ENCODE measurements at regions not wholly inside any gene's neighbourhood (a gene's known extent, or its start where the extent isn't known, plus 50 kb on each side); places are given as distances from the start of the nearest gene placed in this dataset.
"Not testable (repeated sequence)": the region's sequence is repeated elsewhere in the genome, so short reads cannot be mapped to it uniquely, and the experiment has no call there.

DNA sequence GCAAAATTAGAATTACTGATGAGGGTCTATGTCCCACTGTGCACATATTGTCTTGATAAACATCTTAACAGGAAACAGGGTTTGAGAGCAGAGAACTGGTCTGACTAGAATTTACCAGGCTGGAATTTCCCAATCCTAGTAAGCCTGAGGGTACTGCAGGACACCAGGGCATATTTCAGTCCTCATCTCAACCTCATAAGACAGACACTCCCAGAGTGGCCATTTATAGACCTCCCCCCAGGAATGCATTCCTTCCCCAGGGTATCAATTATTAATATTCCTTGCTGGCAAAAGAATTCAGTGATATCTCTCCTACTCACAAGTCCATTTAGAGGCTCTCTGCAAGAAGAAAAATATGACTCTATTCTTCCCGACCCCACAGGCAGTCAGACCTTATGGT lies 325.1 kb upstream of the KLF3 start:
- not testable (repeated sequence) for H3K27ac Mint-ChIP-seq (ENCODE audit: low read depth); ATAC-seq (replicated peaks; ENCODE audit: extremely low read depth, poor library complexity, severe bottlenecking); H3K36me3 Mint-ChIP-seq (ENCODE audit: insufficient read depth); H3K4me3 Mint-ChIP-seq; H3K27me3 Mint-ChIP-seq; DNase-seq (ENCODE audit: low spot score in 2 of 2)
- peaks cover 16% of the 10 kb centered on the region for H3K9me3 Mint-ChIP-seq
- H3K4me1 Mint-ChIP-seq = peaks cover 13% of the 10 kb centered on the region

DNA sequence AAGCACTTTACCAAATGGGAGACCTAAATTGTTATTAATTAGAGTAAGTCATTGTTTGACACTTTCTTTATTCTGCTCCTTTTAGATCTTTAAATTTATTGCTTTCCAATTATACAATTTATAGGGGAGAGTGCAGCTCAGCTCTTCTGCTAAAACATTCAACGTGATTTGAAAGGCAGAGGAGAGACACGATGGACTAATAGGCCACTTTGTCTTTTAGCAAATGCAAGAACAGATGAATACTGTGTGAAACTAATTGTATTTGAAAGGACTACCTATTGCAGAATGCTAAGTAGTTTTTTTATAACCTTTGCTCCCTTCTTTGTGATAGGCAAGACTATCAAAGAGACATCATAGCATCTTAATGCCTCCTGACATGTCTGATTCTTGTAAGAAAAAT lies 320.4 kb upstream of the KLF3 start:
- peaks cover 21% of the 10 kb centered on the region for H3K9me3 Mint-ChIP-seq
- no peak for DNase-seq (ENCODE audit: low spot score in 2 of 2)

DNA sequence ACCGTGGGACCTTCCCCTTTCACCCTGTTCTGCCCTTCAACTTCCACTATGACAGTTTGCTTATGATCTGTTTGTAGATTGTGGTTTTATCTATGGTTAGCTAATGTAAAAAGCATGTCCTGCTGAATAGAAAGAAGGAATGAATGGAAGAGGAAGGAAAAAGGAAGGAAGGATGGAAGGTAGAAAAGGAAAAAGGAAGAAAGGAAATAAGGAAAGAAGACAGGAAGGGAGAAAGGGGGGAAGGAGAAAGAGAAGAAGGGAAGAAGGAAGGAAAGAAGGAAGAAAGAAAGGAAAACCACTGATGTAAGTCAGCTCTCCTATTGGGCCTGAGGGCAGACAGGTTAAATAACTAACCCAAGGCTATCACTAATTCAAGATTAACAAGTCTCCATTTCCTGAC lies 319.1 kb upstream of the KLF3 start:
- DNase-seq (ENCODE audit: low spot score in 2 of 2) (no peak), ATAC-seq (replicated peaks; ENCODE audit: extremely low read depth, poor library complexity, severe bottlenecking) (no peak)
- no peaks in the 10 kb centered on the region for H3K27me3 Mint-ChIP-seq
- H3K27ac Mint-ChIP-seq (ENCODE audit: low read depth) = no peak overlapping the region
- H3K36me3 Mint-ChIP-seq (ENCODE audit: insufficient read depth) = no peaks in the 10 kb centered on the region
- H3K4me1 Mint-ChIP-seq = peaks cover 5% of the 10 kb centered on the region
- H3K4me3 Mint-ChIP-seq = no peak overlapping the region
- peaks cover 15% of the 10 kb centered on the region for H3K9me3 Mint-ChIP-seq

More for the DNA sequence above, 320.4 kb upstream of the KLF3 start:
- peaks cover 5% of the 10 kb centered on the region for H3K4me1 Mint-ChIP-seq
- no peaks in the 10 kb centered on the region for H3K27me3 Mint-ChIP-seq
- ATAC-seq (replicated peaks; ENCODE audit: extremely low read depth, poor library complexity, severe bottlenecking) = no peak
- no peak overlapping the region for H3K4me3 Mint-ChIP-seq
- no peak overlapping the region for H3K27ac Mint-ChIP-seq (ENCODE audit: low read depth)
- H3K36me3 Mint-ChIP-seq (ENCODE audit: insufficient read depth) = peaks cover 3% of the 10 kb centered on the region

DNA sequence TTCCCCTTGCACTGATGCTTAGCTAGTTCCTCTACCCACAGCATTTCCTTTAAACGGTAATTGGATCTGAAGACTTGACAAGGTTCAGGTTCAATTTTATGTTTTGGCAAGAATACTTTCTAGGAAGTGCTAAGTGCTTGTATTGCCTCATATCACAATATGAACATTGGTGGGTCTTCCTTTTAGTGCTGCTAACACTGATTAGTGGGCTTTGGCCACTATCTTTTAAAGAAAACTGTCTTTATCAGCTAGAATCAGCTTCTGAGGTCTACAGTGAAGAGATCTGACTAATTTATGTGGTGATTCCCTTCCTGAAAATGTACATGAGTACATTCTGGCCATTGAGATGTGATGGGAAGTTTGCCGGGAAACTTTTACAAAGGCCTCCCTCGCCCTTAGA lies 316.7 kb upstream of the KLF3 start:
- H3K27ac Mint-ChIP-seq (ENCODE audit: low read depth) = no peak overlapping the region
- DNase-seq (ENCODE audit: low spot score in 2 of 2) (no peak), ATAC-seq (replicated peaks; ENCODE audit: extremely low read depth, poor library complexity, severe bottlenecking) (no peak)
- no peak overlapping the region for H3K4me3 Mint-ChIP-seq
- H3K9me3 Mint-ChIP-seq = peaks cover 21% of the 10 kb centered on the region
- peaks cover 5% of the 10 kb centered on the region for H3K4me1 Mint-ChIP-seq
- no peaks in the 10 kb centered on the region for H3K36me3 Mint-ChIP-seq (ENCODE audit: insufficient read depth)
- no peaks in the 10 kb centered on the region for H3K27me3 Mint-ChIP-seq

DNA sequence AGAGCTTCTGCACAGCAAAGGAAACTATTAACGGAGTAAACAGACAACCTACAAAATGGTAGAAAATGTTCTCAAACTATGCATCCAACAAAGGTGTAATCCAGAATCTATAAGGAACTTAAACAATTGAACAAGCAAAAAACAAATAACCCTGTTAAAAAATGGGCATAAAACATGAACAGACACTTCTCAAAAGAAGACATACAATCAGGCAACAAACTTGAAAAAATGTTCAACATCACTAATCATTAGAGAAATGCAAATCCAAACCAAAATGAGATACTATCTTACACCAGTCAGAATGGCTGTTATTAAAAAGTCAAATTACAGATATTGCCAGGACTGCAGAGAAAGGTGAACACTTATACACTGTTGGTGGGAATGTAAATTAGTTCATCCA lies 309.6 kb upstream of the KLF3 start:
- no peaks in the 10 kb centered on the region for H3K27me3 Mint-ChIP-seq
- H3K36me3 Mint-ChIP-seq (ENCODE audit: insufficient read depth) = no peaks in the 10 kb centered on the region
- DNase-seq (ENCODE audit: low spot score in 2 of 2) (no peak), ATAC-seq (replicated peaks; ENCODE audit: extremely low read depth, poor library complexity, severe bottlenecking) (no peak)
- H3K4me3 Mint-ChIP-seq = no peak overlapping the region
- peaks cover 13% of the 10 kb centered on the region for H3K9me3 Mint-ChIP-seq
- no peak overlapping the region for H3K27ac Mint-ChIP-seq (ENCODE audit: low read depth)
- no peaks in the 10 kb centered on the region for H3K4me1 Mint-ChIP-seq

DNA sequence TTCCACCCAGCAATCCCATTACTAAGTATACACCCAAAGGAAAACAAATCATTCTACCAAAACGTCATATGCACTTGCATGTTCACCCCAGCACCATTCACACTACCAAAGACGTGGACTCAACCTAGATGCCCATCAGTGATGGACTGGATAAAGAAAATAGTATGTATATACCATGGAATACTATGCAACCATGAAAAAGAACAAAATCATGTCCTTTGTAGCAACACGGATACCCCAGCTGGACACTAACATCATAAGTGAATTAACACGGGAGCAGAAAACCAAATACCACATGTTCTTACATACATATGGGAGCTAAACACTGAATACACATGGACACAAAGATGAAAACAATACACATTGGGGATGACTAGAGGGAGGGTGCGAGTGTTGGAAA lies 309.1 kb upstream of the KLF3 start:
- H3K9me3 Mint-ChIP-seq = peaks cover 13% of the 10 kb centered on the region
- no peaks in the 10 kb centered on the region for H3K4me1 Mint-ChIP-seq
- no peak overlapping the region for H3K27ac Mint-ChIP-seq (ENCODE audit: low read depth)
- DNase-seq (ENCODE audit: low spot score in 2 of 2) = no peak
- no peak for ATAC-seq (replicated peaks; ENCODE audit: extremely low read depth, poor library complexity, severe bottlenecking)
- no peaks in the 10 kb centered on the region for H3K27me3 Mint-ChIP-seq
- H3K4me3 Mint-ChIP-seq = no peak overlapping the region
- no peaks in the 10 kb centered on the region for H3K36me3 Mint-ChIP-seq (ENCODE audit: insufficient read depth)

DNA sequence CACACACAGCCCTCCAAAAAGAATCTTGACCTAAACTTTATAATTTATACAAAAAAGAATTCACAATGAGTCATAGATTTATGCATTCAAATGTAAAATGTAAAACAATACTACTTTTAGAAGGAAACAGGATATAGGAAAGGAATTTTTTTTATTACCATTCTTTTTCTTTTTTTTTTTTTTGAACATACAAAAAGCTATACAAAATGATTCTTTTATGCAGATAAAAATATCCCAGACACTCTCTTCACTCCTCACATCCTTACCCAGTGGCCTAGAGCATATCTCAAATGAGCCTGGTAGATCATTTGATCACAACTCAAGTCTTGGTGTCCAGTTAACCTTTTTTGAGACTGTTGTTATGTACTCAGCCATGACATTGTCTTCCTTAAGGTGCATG lies 307.3 kb upstream of the KLF3 start:
- Mint-ChIP-seq H3K9me3 (peaks cover 6% of the 10 kb centered on the region), H3K27ac (ENCODE audit: low read depth) (no peak overlapping the region), H3K36me3 (ENCODE audit: insufficient read depth) (no peaks in the 10 kb centered on the region), H3K4me3 (no peak overlapping the region), H3K4me1 (no peaks in the 10 kb centered on the region), H3K27me3 (no peaks in the 10 kb centered on the region)
- DNase-seq (ENCODE audit: low spot score in 2 of 2) = no peak
- ATAC-seq (replicated peaks; ENCODE audit: extremely low read depth, poor library complexity, severe bottlenecking) = no peak

DNA sequence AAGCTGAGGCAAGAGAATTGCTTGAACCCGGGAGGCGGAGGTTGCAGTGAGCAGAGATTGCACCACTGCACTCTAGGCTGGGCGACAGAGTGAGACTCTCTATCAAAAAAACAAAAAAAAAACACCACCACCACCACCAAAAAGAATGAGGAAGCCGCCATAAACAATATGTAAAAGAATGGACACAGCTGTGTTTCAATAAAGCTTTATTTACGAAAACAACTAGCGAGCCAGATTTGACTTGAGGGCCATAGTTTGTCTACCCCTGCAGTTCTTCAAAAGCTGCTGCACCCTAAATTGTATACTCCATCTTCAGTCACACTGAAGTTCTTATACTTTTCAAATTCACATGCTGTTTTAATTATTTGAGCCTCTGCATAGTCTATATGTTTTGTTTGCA lies 306.5 kb upstream of the KLF3 start:
- no peaks in the 10 kb centered on the region for H3K27me3 Mint-ChIP-seq
- no peaks in the 10 kb centered on the region for H3K36me3 Mint-ChIP-seq (ENCODE audit: insufficient read depth)
- H3K9me3 Mint-ChIP-seq = peaks cover 6% of the 10 kb centered on the region
- DNase-seq (ENCODE audit: low spot score in 2 of 2) (no peak), ATAC-seq (replicated peaks; ENCODE audit: extremely low read depth, poor library complexity, severe bottlenecking) (no peak)
- H3K27ac Mint-ChIP-seq (ENCODE audit: low read depth) = no peak overlapping the region
- H3K4me1 Mint-ChIP-seq = no peaks in the 10 kb centered on the region
- no peak overlapping the region for H3K4me3 Mint-ChIP-seq

DNA sequence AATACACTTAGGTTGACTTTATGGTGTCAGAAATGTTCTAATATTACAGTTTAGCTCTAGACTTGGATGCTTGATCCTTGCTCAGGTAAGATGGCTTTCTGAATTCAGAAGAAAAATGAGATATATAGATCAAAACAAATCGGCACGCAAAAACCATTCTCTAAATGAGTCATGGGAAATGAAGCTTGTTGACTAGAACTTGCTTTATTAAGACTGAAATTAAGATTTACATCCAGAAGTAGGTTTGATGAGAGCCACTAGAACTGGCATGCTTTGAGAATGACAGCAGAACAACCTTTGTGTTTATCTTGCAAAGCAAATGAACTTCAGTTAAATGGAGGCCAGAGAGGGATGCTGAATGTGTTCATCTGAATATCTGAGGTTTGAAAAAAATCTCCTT lies 304.9 kb upstream of the KLF3 start:
- Mint-ChIP-seq H3K4me3 (no peak overlapping the region), H3K9me3 (peaks cover 6% of the 10 kb centered on the region), H3K27me3 (no peaks in the 10 kb centered on the region), H3K27ac (ENCODE audit: low read depth) (no peak overlapping the region), H3K36me3 (ENCODE audit: insufficient read depth) (no peaks in the 10 kb centered on the region), H3K4me1 (no peaks in the 10 kb centered on the region)
- no peak for DNase-seq (ENCODE audit: low spot score in 2 of 2)
- ATAC-seq (replicated peaks; ENCODE audit: extremely low read depth, poor library complexity, severe bottlenecking) = no peak

DNA sequence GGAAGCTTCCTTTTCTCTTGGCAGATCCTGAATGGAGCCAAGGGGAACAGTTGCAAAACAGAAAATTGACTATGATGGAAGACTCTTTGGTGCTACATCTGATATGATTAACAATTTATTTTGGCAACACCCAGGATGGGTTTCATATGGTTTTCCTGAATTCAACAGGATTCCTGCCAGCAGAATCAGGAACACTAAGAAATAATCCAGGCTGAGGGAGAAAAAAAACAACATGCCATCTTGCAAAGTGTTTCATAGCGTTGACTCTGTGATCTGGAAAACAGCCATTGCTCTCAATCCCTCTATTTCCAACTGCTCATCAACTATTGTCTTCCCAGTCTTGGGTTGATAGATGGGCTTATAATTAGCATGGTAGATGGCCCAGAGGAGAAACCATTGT lies 303.8 kb upstream of the KLF3 start:
- Mint-ChIP-seq H3K4me3 (no peak overlapping the region), H3K36me3 (ENCODE audit: insufficient read depth) (peaks cover 2% of the 10 kb centered on the region), H3K27me3 (no peaks in the 10 kb centered on the region), H3K27ac (ENCODE audit: low read depth) (no peak overlapping the region), H3K9me3 (peaks cover under 1% of the 10 kb centered on the region), H3K4me1 (no peaks in the 10 kb centered on the region)
- no peak for DNase-seq (ENCODE audit: low spot score in 2 of 2)
- no peak for ATAC-seq (replicated peaks; ENCODE audit: extremely low read depth, poor library complexity, severe bottlenecking)

DNA sequence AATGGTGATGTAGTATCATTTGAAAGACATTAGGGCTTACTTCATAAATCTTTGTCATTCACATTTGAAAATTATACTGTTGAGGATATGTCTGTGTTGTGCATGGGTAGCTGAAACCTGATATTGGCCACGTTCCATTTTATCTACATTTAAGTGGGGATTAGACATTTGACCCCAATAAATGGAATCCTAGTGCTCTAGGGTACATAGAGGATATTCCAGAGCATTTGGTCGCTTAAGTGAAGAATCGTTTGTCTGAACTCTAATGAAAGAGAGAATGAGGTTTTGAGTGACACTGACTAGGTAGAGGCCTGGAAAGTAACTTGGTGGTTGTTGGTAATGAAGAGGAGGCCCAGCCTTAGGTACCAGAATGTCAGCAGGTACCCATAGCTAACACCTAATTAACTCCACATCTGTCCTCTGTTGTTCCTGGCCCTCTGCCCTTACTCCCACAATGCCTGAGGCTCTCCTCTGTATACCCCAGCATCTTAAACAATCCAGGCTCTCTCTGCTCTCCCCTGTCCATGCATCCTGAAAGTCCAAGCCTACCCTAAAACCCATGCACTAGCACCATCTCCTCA lies 299.5 kb upstream of the KLF3 start:
- ATAC-seq (replicated peaks; ENCODE audit: extremely low read depth, poor library complexity, severe bottlenecking) (no peak), DNase-seq (ENCODE audit: low spot score in 2 of 2) (no peak)
- H3K27ac Mint-ChIP-seq (ENCODE audit: low read depth) = no peak overlapping the region
- H3K4me1 Mint-ChIP-seq = peaks cover 13% of the 10 kb centered on the region
- no peaks in the 10 kb centered on the region for H3K27me3 Mint-ChIP-seq
- H3K9me3 Mint-ChIP-seq = no peaks in the 10 kb centered on the region
- H3K36me3 Mint-ChIP-seq (ENCODE audit: insufficient read depth) = peaks cover 2% of the 10 kb centered on the region
- H3K4me3 Mint-ChIP-seq = no peak overlapping the region

DNA sequence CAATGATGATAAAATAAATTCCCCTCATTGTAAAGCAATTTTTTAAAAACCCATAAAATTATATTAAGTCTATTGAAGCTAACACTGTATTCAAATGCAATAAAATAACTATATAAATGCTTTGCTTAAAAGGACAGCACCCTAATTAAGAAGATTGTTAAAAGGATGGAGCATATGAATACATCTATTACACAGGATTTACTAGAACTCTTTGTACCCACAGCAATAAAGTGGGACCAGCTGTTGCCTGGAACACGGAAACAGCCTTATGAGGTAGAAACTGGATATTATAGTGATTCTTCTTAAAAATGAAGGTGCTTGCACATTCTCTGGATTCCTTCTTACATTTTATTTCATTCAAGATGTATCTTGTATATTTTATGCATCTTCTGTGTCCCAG lies 298.7 kb upstream of the KLF3 start:
- Mint-ChIP-seq H3K36me3 (ENCODE audit: insufficient read depth) (peaks cover 2% of the 10 kb centered on the region), H3K4me1 (peaks cover 13% of the 10 kb centered on the region), H3K27me3 (no peaks in the 10 kb centered on the region), H3K4me3 (no peak overlapping the region), H3K27ac (ENCODE audit: low read depth) (no peak overlapping the region), H3K9me3 (no peaks in the 10 kb centered on the region)
- ATAC-seq (replicated peaks; ENCODE audit: extremely low read depth, poor library complexity, severe bottlenecking) (no peak), DNase-seq (ENCODE audit: low spot score in 2 of 2) (no peak)

DNA sequence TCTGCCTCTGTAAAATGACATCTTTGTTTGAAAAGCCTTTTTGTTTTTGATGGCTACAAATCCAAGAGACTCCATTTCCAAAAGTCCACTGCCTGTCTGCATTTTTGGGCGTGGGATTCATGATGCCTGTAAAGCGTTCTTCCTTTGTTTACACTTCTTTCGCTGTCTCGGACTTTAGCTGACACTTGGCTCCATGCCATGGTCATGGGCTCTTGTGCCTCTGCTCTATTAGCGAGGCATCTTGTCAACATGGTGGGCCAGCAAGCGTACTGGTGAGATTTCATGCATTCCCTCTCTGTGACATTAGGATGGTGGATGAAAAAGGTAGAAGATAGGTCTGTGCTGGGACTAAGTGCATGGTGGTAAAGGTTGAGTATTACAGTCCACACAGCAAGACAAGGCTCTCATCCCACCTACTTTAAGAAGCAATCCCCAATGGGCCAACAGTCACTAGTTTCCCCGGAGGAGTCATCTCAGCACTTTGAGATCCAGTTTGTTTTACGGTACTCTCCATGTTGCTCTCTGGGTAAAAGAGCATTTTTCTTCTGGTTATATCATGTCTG lies 298.2 kb upstream of the KLF3 start:
- DNase-seq (ENCODE audit: low spot score in 2 of 2) (no peak), ATAC-seq (replicated peaks; ENCODE audit: extremely low read depth, poor library complexity, severe bottlenecking) (no peak)
- Mint-ChIP-seq H3K27ac (ENCODE audit: low read depth) (no peak overlapping the region), H3K36me3 (ENCODE audit: insufficient read depth) (peaks cover 2% of the 10 kb centered on the region), H3K9me3 (no peaks in the 10 kb centered on the region), H3K4me3 (no peak overlapping the region), H3K4me1 (peaks cover 13% of the 10 kb centered on the region), H3K27me3 (no peaks in the 10 kb centered on the region)
